NCI-H1417 treated with DMSO at 0.1 percent for 48 hours (cell line): ENCODE measurements at regions not wholly inside any gene's neighbourhood (a gene's known extent, or its start where the extent isn't known, plus 50 kb on each side); places are given as distances from the start of the nearest gene placed in this dataset.

ENCODE experiments used
- DNase-seq: peaks from one replicate; lab custom pipeline; 2025; lab: John Stamatoyannopoulos, UW

GRCh38 chr11:131052367-131052766 is 136.1 kb upstream of the SNX19 start:
- no peak for DNase-seq

GRCh38 chr11:131056036-131056435 is 139.8 kb upstream of the SNX19 start:
- DNase-seq = no peak

GRCh38 chr11:131063638-131064037 is 147.4 kb upstream of the SNX19 start:
- no peak for DNase-seq

GRCh38 chr11:131064373-131064991 is 148.2 kb upstream of the SNX19 start:
- peak; percentile 20 for DNase-seq

DNA sequence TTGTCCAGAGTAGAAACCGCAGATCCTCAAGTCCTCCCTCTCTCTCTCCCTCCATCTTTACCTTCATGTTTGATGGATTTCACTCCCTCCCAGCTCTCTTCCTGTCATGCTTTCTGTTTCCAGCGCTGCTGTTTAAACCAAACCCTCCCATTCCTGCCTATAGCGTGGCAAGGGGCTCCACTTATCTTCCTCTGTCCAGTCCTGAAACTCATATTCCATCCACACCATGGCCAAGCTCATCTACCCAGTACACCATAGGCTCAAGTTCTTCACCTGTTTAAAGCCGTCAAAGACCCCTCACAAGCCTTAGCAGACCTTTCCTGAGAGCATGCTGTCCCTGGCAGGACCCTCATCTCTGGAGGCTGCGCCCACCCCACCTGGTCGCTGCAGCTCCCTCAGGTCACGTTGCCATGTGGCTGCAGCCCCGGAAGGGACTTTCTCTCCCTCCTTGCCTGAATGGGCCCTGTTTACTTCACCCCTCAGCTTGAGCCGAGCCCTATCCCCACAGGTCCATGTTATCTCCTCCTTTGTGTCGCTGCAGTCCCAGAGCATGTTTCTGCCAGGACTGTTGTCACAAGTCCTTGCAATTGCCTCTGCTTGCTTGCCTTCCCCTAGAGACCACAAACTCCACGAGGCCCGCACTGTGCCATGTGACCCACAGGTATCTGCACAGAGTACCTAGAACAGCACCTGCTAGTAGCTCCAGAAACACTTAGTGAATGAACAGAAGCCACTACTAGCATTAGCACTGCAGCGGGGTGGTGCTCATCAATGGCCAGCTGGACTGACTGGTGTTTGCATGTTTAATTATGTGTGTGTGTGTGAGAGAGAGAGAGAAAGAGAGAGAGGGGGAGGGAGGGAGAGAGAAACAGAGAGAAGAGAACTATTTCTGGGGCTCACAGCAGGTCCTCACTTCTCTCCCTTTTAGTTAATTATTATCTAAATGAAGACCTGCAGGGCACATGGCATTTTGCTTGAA is 149.4 kb upstream of the SNX19 start:
- peak; percentile 1 for DNase-seq

GRCh38 chr11:131066551-131066950 is 150.3 kb upstream of the SNX19 start:
- DNase-seq = no peak

DNA sequence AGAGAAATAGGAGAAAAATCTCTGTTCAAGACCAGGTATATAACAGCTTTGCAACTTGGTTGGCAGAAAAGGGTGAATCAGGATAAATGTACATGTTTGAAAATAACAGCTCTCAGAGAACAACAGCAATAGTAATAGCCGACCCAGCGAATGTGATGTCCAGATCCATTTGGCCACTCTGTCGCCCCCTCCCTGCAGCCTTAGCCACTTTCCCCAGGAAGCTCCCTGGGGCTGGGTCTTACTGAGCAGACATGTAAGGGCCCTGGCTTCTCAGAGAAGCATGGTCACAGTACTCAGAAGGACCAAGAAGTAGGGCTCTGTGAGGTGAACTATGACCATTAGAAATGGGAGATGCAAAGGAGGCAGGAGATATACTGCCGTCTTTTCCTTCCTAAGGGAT is 154.1 kb upstream of the SNX19 start:
- no peak for DNase-seq

DNA sequence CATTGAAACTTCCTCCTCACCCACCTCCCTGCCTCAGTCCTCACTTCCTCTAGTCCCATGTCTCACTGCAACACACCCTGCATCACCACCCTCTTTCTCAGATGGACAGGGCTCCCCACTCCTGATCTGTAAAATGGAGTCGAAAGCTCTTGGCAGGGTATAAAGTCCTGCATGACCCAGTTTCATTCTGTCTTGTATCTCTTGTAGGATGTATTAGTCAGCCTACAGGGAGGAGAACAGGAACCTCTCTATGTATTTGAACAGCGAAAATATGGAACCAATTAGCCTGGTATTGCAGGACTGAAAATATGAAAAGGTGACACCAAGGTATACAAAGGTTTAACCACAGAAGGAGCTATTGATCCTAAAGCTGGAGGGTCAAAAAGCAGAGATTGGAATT is 156.9 kb upstream of the SNX19 start:
- DNase-seq = no peak

- DNase-seq = no peak
Measured at GRCh38 chr11:131074573-131074972, 158.3 kb upstream of the SNX19 start.

DNA sequence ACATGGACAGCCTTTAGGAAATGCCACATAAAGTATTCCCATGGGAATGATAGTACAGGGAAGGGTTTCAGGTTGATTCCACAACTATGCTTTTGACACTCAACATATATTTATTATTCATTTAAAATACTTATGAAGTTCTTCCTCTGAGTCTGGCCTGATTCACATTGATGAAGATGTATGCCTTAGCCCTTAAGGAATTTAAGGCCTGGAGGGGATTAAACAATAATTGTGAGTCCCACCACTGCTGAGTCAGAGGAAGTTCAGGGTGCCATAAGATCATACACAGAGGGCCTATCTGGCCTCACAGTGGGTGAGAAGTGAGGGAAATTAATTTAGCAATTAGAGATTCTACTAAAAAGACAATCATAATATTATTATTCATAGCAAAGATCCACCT is 161.1 kb upstream of the SNX19 start:
- no peak for DNase-seq

DNA sequence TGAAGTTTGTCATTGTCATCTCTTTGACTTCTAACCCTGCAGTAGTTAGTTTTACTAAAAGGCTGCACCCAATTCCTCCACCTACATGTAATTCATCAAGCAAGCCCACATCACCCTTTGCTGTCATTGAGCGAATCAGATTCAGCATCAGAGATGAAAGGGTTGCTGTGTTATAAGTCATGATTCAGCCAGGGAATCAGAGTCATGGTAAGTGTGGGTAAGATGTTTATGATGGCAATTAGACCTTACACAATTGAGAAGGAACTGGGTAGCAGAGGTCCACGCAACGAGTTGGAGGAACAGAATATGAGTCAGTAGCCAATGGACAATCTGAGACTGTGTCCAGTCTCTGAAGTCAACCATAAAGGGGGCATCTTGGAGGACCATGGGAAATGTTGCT is 162.8 kb upstream of the SNX19 start:
- no peak for DNase-seq

DNA sequence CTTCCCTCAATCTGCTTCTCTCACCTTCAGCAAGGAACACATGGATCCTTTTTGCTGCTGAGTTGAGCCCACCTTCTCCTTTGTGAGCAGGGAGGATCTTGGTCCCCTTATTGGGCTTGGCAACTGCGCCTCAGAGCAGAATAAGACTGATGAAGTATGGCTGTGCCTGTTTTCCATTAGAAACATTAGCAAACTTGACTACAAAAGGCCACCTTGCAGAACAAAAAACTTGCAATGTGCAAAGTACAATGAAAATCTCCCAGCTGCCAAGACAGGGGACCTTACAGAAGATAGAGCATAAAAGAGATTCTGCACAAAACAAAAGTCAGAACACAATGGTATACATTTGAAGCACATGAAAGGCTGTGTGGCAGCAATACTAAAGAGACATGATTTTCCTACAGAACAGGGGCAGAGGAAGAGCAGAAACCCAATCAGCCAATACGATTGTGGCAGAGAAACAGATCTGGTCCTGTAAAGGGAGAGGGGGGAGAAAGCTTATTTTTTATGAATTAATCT is 173.5 kb upstream of the SNX19 start:
- no peak for DNase-seq

DNA sequence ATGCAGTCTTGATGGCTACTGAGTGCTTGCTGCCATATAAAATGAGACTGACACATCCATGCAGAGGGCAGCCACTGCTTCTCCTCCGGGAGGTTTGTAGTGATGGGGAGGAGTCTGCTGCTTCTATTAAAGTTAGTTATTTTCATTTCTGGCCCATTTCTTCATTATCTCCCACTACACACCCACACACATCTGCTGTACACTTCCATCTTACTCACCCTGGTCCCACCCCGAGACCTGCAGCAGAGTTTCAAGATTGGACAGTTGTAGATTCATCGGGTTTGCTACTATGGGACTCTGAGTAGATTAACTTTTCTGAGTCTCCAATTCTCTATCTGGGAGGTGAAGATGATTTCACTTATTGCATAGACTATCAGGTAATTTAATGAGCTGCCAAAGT is 176.2 kb upstream of the SNX19 start:
- DNase-seq = no peak

DNA sequence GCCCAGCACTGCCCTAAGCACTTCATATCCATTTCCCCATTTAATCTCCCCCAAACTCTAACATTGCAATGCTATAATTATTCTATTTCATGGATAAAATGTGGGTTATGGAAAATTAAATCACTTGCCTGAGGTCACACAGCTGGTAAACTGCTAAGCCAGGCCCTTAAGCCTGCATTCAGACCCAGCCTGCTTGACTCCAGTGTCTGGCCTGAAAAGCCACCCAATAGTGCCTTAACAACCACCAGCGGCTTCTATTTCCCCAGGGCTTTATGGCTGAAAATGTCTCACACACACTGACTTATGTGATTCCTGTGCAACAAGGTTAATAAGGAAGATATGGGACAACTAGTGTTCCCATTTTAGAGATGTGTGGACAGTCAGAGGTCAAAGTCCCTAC is 178.5 kb upstream of the SNX19 start:
- no peak for DNase-seq

DNA sequence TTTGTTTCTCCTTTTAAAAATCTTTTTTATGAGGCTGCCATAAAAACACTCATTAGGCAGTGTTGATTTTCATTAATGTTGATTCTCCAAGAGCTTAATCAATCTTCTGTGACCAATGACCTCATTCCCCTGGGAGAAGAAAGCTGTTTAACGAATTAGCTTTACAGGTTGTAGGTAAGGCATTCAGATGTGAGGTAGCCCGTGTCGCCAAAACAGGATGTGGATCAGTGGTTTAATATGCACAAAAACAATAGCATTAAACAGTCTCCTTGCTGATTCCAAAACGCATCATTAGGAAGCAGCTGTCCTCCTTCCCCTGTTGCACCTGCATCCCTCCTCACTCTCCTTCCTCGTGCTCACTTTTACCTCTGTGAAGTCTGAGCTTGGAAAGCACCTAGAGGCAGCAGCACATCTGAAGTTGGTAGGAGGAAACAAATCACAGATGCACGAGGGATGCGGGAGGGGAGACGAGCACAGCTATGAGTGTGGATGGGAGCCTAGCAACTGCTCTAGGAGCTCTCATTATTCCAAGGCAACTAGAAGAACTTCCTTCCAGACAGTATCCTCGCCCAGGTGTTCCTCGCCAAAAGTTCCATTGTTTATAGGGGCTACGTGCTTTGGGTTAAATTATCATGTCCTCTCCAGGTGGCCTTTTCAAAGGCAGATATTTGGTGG is 179.4 kb upstream of the SNX19 start:
- no peak for DNase-seq

DNA sequence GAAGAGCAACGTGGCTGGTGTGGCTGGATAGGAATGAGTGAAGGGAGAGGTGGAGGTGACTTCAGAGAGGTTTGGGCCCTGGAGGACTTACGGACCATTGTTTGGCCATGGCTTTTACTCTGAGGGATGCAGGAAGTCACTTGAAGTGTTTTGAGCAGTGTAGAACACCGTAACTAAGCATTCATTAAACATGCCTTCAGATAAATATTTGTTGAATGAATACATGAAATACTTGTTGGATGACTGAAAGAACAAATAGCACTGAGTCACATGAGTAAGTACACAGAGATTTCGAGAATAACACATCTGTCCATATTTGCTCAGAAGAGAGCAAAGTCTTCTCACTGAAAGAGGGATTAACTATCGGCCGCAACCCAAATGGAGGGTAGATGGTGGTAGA is 182.7 kb upstream of the SNX19 start:
- no peak for DNase-seq

GRCh38 chr11:131099746-131100145 is 183.5 kb upstream of the SNX19 start:
- DNase-seq = no peak

GRCh38 chr11:131108760-131109159 is 192.5 kb upstream of the SNX19 start:
- no peak for DNase-seq

GRCh38 chr11:131109257-131109656 is 193.0 kb upstream of the SNX19 start:
- no peak for DNase-seq

GRCh38 chr11:131109790-131110189 is 193.5 kb upstream of the SNX19 start:
- no peak for DNase-seq

GRCh38 chr11:131111775-131112174 is 195.5 kb upstream of the SNX19 start:
- no peak for DNase-seq

DNA sequence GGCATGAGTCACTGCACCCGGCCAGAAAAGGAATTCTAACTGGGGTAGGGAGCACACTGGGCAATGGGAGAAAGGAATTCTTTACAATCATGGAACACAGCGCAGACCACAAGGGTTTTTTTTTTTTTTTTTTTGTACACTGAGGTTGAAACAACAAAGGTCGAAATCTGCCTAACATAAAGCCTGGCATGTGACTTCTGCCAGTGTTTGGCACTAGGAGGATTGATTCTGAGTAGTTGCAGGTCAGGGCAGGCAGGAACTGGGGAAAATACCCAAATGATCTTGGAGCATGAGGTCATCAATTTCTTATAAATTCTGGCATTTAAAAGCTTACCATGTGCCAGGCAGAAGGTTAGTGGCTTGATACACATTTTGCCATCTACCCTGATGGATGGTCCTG is 202.0 kb upstream of the SNX19 start:
- no peak for DNase-seq
